22Rv1 (cell line): ENCODE measurements at regions not wholly inside any gene's neighbourhood (a gene's known extent, or its start where the extent isn't known, plus 50 kb on each side); places are given as distances from the start of the nearest gene placed in this dataset.

Source experiments
- H3K27ac ChIP-seq: fragments of 450-650 bp; 2 replicates; pipeline ENCODE4 v1.5.1; 2017
- ZFX ChIP-seq: fragments of 450-650 bp; IDR thresholded peaks from 2 replicates; pipeline ENCODE4 v1.6.1; 2017; ENCODE audit warnings: antibody characterized with exemption, borderline replicate concordance
- TF ChIP-seq, protein P1 (sequence below): fragments of 450-650 bp; IDR thresholded peaks from 2 replicates; pipeline ENCODE4 v1.5.1; 2017; ENCODE audit warnings: mild to moderate bottlenecking

DNA sequence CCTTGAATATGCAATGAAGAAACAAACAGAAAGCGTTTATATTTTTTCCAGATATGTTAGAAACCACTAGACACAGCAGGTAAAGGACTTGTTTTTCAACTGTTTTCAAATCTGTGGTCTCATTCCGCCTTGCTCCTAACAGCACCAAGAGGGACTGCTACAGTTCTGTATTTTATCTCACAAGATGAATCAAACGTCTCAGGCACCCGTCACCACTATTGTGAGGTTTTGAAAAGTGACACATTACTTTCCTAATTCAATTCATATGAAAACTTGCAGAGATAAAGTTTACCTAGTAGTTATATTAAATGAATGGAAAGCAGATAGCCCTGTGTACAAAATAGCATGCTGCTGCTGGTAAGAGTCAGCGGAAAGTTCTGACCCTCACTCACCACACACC lies 386.3 kb downstream of the ETS1 start:
- TF ChIP-seq ZFX, result no peak
- TF ChIP-seq, protein P1, sequence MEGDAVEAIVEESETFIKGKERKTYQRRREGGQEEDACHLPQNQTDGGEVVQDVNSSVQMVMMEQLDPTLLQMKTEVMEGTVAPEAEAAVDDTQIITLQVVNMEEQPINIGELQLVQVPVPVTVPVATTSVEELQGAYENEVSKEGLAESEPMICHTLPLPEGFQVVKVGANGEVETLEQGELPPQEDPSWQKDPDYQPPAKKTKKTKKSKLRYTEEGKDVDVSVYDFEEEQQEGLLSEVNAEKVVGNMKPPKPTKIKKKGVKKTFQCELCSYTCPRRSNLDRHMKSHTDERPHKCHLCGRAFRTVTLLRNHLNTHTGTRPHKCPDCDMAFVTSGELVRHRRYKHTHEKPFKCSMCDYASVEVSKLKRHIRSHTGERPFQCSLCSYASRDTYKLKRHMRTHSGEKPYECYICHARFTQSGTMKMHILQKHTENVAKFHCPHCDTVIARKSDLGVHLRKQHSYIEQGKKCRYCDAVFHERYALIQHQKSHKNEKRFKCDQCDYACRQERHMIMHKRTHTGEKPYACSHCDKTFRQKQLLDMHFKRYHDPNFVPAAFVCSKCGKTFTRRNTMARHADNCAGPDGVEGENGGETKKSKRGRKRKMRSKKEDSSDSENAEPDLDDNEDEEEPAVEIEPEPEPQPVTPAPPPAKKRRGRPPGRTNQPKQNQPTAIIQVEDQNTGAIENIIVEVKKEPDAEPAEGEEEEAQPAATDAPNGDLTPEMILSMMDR, result no peak
- H3K27ac ChIP-seq, result no peak overlapping the region

DNA sequence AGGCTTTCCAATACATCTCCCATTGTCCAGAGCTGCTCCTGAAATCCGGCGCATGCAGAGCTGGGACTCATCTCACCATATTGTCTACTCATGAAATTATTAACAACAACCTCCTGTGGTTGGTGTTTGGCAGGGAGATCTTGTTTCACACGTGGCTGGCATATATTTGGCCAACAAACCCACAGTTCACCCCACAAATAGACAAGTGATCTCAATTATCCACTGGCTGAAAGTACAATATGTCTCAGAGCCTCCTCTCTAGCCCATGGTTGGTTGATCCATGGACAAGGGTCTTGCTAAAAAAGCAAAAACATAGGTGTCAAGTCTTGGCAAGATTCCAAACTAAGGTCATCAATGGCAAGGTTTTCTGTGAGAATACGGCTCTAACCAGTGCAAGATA lies 386.9 kb downstream of the ETS1 start:
- no peak for TF ChIP-seq ZFX
- TF ChIP-seq, protein P1, result no peak
- H3K27ac ChIP-seq, result no peak overlapping the region

DNA sequence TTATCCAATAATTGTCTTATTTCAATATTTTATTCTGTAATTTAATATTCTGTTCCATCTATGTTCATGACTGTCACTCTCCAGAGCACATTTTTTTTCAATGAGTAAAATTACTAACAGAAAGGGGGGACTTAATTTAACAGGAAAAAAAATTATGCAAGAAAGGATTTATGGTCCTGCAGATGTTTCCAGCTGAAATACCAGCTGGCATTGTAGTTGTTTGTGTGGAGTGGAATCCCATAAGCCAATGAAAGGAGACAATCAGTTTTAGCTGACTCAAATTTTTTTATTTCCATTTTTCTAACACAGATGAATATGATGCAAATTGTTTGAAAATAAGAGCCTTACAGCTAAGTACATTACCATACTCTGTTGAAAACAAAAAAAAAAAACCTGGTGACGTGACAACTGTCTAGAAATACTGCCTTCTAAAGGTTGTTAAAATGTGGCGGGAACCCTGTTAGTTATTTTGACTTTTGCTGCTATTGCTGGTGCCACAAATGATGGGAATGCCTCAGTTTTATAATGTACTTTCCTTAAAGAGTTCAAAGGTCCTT lies 389.1 kb downstream of the ETS1 start:
- TF ChIP-seq ZFX, result no peak
- TF ChIP-seq, protein P1, result no peak
- no peak overlapping the region for H3K27ac ChIP-seq

DNA sequence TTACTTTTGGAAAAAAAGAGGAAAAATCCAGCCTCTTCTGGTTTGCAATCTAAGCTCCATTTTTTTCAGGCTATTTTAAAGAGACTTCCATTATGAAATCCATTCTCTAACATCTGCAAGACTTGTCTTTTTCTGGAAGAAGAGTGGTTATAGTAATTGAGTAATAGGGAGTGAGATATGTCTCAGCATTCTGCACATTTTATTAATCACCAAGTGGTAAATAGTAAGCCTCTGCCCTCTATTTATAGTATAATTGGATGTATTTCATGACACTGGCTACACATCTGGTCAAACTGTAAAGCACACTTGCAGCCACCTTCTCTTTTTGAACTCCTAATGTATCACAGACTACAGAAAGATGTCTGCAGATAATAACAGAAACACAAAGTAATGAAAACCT lies 391.1 kb downstream of the ETS1 start:
- TF ChIP-seq, protein P1, result no peak
- no peak for TF ChIP-seq ZFX
- H3K27ac ChIP-seq, result no peak overlapping the region

DNA sequence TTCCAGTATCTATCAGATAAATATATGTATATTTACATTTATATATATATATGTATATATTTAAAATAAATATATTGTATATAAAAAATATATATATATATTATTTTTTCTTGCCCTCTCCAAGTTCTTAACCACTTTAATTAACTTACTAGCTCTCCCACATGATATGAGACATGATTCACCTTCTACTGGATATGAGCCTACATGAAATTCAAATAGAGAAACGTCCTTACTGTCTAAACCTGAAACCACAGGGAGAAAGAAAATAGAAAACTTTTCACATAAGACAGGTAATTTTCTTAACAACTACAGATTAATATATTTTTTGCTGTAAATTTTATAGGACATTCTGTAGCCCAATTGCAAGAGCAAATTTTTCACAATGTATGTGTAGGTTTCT lies 391.6 kb downstream of the ETS1 start:
- TF ChIP-seq, protein P1, result no peak
- no peak for TF ChIP-seq ZFX
- no peak overlapping the region for H3K27ac ChIP-seq

DNA sequence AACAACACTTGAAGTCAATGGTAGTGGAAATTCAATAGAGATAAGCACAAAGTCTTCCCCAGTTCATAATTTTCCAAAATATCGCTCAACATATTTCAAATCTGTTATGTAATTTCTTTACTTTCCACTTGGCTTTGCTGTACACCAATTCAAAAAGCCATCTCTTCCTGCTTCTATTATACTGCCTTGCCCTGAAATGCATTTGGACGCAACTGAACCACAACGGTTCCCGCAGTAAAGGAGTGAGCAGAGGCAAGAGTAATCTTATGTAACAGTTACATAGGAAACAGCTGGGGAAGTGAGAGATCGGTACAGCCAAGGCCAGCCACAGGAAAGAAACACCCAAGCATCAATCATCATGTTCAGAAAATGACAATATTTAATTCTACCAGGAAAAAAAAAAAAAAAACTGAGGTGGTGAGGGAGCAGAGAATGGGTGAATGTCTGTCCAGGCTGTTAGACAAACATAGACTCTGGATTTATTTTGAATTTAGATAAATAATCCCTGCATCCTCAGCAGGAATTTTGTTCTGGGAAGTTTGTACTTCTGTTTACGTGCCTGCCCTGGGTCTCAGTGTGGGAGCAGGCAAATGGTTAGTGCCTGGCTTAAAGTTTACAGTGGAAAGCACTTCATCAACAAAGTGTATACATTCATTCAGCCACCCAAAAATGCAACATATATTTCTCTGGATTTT lies 392.2 kb downstream of the ETS1 start:
- no peak overlapping the region for H3K27ac ChIP-seq
- TF ChIP-seq, protein P1, result no peak
- no peak for TF ChIP-seq ZFX

DNA sequence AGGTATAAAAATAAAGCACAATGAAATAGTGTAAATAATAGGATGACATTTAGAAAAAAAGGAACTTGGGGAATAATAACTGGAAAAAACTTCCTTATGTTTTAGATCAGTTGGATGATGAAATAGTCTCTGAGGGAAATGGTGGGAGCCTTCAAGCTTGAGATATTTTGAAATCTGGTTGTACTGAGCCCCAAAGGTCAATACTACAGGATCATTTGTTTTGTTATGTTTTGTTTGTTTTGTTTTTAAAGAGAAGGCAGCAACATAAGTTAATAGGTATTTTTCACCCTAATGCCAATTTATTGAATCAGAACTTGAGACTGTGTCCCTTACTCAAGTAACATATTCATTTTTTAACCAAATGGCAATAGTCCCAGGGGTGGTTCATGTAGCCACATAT lies 393.1 kb downstream of the ETS1 start:
- TF ChIP-seq ZFX, result no peak
- H3K27ac ChIP-seq, result no peak overlapping the region

DNA sequence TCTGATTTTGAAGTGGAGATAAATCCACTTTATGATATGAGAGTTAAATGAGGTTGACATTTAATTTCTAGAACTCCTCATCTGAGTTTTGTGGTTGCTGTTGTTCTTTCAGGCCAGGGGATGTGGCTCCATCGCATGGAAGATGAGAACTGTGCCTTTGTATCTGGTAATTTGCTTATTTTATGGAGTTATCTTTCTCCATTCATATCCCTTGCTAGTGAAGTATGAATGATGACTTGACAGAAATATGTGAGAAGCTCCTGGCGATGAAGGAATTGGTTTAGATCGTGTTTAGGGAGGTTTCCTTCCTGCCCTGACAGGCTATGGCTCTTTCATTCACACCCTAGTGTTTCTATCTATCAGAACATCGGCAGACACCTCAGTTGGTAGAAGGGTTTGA lies 393.7 kb downstream of the ETS1 start:
- TF ChIP-seq, protein P1, result no peak
- no peak for TF ChIP-seq ZFX
- H3K27ac ChIP-seq, result no peak overlapping the region
